ENCODE measurements at regions not wholly inside any gene's neighbourhood (a gene's known extent, or its start where the extent isn't known, plus 50 kb on each side); places are given as distances from the start of the nearest gene placed in this dataset.

GRCh38 chr1:69077633-69078032, 490.1 kb upstream of the LRRC7 start:
- no peak overlapping the region for H3K9ac ChIP-seq (ENCODE audit: low read depth in 1 of 2, low read length in 2 of 2)
- WGBS: 77% methylated on average over 3 of the region's 3 CpGs
- no peaks in the 10 kb centered on the region for H3K9me3 ChIP-seq (ENCODE audit: control insufficient read depth in 4 of 4, low read length in 3 of 4)
- no peaks in the 10 kb centered on the region for H3K27me3 ChIP-seq (ENCODE audit: control insufficient read depth in 4 of 4, insufficient read depth in 4 of 4, low read length in 3 of 4)
- no peak for DNase-seq (ENCODE audit: low spot score)
- no peaks in the 10 kb centered on the region for H3K4me1 ChIP-seq (ENCODE audit: control insufficient read depth in 4 of 4, insufficient read depth in 4 of 4, low read length in 3 of 4)
- TF ChIP-seq YY1 (IDR thresholded peaks at IDR 0.05) (no peak), RAD21 (IDR thresholded peaks at IDR 0.05) (no peak), NR2F2 (IDR thresholded peaks at IDR 0.05) (no peak), FOXA2 (IDR thresholded peaks at IDR 0.05) (no peak), CTCF (IDR thresholded peaks at IDR 0.05; ENCODE audit: low read depth, low read length, missing input control) (no peak), SP1 (IDR thresholded peaks at IDR 0.05) (no peak), RXRA (IDR thresholded peaks at IDR 0.05) (no peak), REST (IDR thresholded peaks at IDR 0.05) (no peak), HNF4A (conservative IDR thresholded peaks at IDR 0.05) (no peak), GABPA (IDR thresholded peaks at IDR 0.05 in 1 of 2, conservative IDR thresholded peaks at IDR 0.05 in 1 of 2) (no peak), JUND (IDR thresholded peaks at IDR 0.05) (no peak), HNF4G (IDR thresholded peaks at IDR 0.05) (no peak), ATF3 (IDR thresholded peaks at IDR 0.05) (no peak), TAF1 (conservative IDR thresholded peaks at IDR 0.05) (no peak), FOXA1 (IDR thresholded peaks at IDR 0.05) (no peak), MAX (IDR thresholded peaks at IDR 0.05) (no peak), ZBTB33 (IDR thresholded peaks at IDR 0.05) (no peak)
- H3K27ac ChIP-seq (ENCODE audit: low read depth in 1 of 2, low read length in 2 of 2): no peak overlapping the region
- no peaks in the 10 kb centered on the region for H3K36me3 ChIP-seq (ENCODE audit: control insufficient read depth in 4 of 4, insufficient read depth in 3 of 4, low read depth in 1 of 4, low read length in 3 of 4)
- H3K4me3 ChIP-seq (ENCODE audit: low read depth in 1 of 3, low read length in 3 of 3): no peak overlapping the region

- WGBS: 48% methylated on average over 3 of the region's 3 CpGs
- DNase-seq (ENCODE audit: low spot score): no peak
- Histone ChIP-seq H3K4me3 (ENCODE audit: low read depth in 1 of 3, low read length in 3 of 3) (no peak overlapping the region), H3K9ac (ENCODE audit: low read depth in 1 of 2, low read length in 2 of 2) (no peak overlapping the region), H3K4me1 (ENCODE audit: control insufficient read depth in 4 of 4, insufficient read depth in 4 of 4, low read length in 3 of 4) (no peaks in the 10 kb centered on the region), H3K36me3 (ENCODE audit: control insufficient read depth in 4 of 4, insufficient read depth in 3 of 4, low read depth in 1 of 4, low read length in 3 of 4) (no peaks in the 10 kb centered on the region), H3K9me3 (ENCODE audit: control insufficient read depth in 4 of 4, low read length in 3 of 4) (no peaks in the 10 kb centered on the region), H3K27ac (ENCODE audit: low read depth in 1 of 2, low read length in 2 of 2) (no peak overlapping the region), H3K27me3 (ENCODE audit: control insufficient read depth in 4 of 4, insufficient read depth in 4 of 4, low read length in 3 of 4) (no peaks in the 10 kb centered on the region)
- TF ChIP-seq NR2F2 (IDR thresholded peaks at IDR 0.05) (peak; percentile 29), YY1 (IDR thresholded peaks at IDR 0.05) (no peak)
These were observed 486.1 kb upstream of the LRRC7 start for GRCh38 chr1:69081668-69082067.
